Adrenal gland (tissue), 5 donors: ENCODE measurements at regions not wholly inside any gene's neighbourhood (a gene's known extent, or its start where the extent isn't known, plus 50 kb on each side); places are given as distances from the start of the nearest gene placed in this dataset.

ENCODE experiments used
- POLR2A ChIP-seq, 2 donors: fragments of 450-650 bp; IDR thresholded peaks; one replicate each; pipeline ENCODE4 v1.6.1; 2017; ENCODE audit warnings: antibody characterized with exemption in 2 of 2, mild to moderate bottlenecking in 2 of 2, moderate library complexity in 1 of 2
- TF ChIP-seq, protein P1 (sequence below), 6 experiments: fragments of 450-650 bp in 4 of 6; fragments of 200-600 bp in 2 of 6; sonication (generic) in 1 of 6; IDR thresholded peaks; 1 replicate in 5 of 6; 2 replicates in 1 of 6; pipeline versions ENCODE4 v1.5.1 to v1.8.0; 2016 to 2021; ENCODE audit warnings: antibody characterized with exemption in 6 of 6, mild to moderate bottlenecking in 2 of 6, moderate library complexity in 1 of 6
- donor health status: DM: no; HTN: no; CAD: no.

DNA sequence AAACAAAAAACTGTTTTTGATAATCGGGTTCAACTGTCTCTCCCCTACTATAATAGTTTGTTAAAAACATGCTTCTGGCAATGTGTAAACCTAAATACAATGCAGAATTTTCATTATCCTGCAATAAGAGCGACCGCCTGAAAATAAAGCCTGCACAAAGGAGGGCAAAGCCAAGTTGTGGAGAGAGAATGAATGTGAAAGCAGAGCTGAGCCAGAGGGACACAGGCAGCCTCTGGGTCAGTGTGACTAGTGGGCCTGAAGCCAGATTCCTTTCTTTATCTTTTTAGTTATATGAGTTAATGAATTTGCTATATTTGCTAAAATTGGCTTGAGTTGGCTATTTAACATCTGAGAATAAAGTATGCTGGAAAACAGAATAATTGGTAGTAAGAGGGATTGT lies 615.2 kb downstream of the PLA2G4A start:
- TF ChIP-seq, protein P1, sequence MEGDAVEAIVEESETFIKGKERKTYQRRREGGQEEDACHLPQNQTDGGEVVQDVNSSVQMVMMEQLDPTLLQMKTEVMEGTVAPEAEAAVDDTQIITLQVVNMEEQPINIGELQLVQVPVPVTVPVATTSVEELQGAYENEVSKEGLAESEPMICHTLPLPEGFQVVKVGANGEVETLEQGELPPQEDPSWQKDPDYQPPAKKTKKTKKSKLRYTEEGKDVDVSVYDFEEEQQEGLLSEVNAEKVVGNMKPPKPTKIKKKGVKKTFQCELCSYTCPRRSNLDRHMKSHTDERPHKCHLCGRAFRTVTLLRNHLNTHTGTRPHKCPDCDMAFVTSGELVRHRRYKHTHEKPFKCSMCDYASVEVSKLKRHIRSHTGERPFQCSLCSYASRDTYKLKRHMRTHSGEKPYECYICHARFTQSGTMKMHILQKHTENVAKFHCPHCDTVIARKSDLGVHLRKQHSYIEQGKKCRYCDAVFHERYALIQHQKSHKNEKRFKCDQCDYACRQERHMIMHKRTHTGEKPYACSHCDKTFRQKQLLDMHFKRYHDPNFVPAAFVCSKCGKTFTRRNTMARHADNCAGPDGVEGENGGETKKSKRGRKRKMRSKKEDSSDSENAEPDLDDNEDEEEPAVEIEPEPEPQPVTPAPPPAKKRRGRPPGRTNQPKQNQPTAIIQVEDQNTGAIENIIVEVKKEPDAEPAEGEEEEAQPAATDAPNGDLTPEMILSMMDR (IDR thresholded peaks at IDR 0.05) = no peak
- TF ChIP-seq POLR2A (IDR thresholded peaks at IDR 0.05) = no peak
